Right lobe of liver (tissue), 6 donors: ENCODE measurements at regions not wholly inside any gene's neighbourhood (a gene's known extent, or its start where the extent isn't known, plus 50 kb on each side); places are given as distances from the start of the nearest gene placed in this dataset.

Experiments
- ATAC-seq, 4 donors: fragments of 200-7000 bp; cut with Tn5 transposase; one replicate each; pipeline ENCODE4 v1.9.1; 2020; ENCODE audit warnings: mild to moderate bottlenecking in 4 of 4, moderate library complexity in 4 of 4
- DNase-seq, 3 donors: peaks; one replicate each; pipeline ENCODE4 v3.0.0-alpha.2; 2020
- H3K27ac ChIP-seq, 3 donors: fragments of 200-600 bp; one replicate each; pipeline ENCODE4 v1.8.0; 2022
- H3K27me3 ChIP-seq, 2 donors: fragments of 200-600 bp; one replicate each; pipeline ENCODE4 v1.8.0; 2022
- H3K36me3 ChIP-seq, 4 donors: fragments of 200-600 bp; sonication (generic) in 1 of 4; one replicate each; pipeline versions ENCODE4 v1.5.1 to v1.8.0; 2017 to 2022; ENCODE audit warnings: control low read depth in 1 of 4
- H3K4me1 ChIP-seq, 4 donors: fragments of 200-600 bp; sonication (generic) in 1 of 4; one replicate each; pipeline versions ENCODE4 v1.5.1 to v1.8.0; 2017 to 2022; ENCODE audit warnings: control low read depth in 1 of 4
- H3K4me3 ChIP-seq, 3 donors: fragments of 200-600 bp; one replicate each; pipeline ENCODE4 v1.8.0; 2022
- H3K9me3 ChIP-seq, 4 donors: fragments of 200-600 bp; sonication (generic) in 1 of 4; one replicate each; pipeline versions ENCODE4 v1.5.1 to v1.8.0; 2017 to 2022; ENCODE audit warnings: control low read depth in 1 of 4
- POLR2A ChIP-seq: fragments of 450-650 bp; IDR thresholded peaks from one replicate; pipeline ENCODE4 v1.6.1; 2017; ENCODE audit warnings: antibody characterized with exemption, mild to moderate bottlenecking
- WGBS: methylation state at CpG from one replicate; pipeline ENCODE4 v1.1.6; 2018; ENCODE audit warnings: low coverage, low lambda C conversion rate; ENCODE audit not compliant: insufficient coverage; ENCODE audit errors: missing lambda C conversion rate; 5-methylcytosine and 5-hydroxymethylcytosine counted together
- intact Hi-C, 2 donors: fragments of 100-400 bp; cut with DNase I; formaldehyde crosslinking; loops; one replicate each; pipeline versions ENCODE4 v1.11.2 to v1.14.1; 2022
- TF ChIP-seq, protein P1 (sequence below), 4 donors: fragments of 200-600 bp in 3 of 4; fragments of 450-650 bp in 1 of 4; IDR thresholded peaks; one replicate each; pipeline versions ENCODE4 v1.5.1 to v1.8.0; 2016 to 2022; ENCODE audit warnings: antibody characterized with exemption in 4 of 4, mild to moderate bottlenecking in 2 of 4
- donor health status: DM: no; HTN: yes; CAD: no.
- donor health status: DM: no; HTN: no; CAD: no.
- donor health status: DM: no; HTN: no; CAD: no.
- donor health status: DM: no; HTN: yes; CAD: no.
- donor health status: DM: no; HTN: yes; CAD: no.

DNA sequence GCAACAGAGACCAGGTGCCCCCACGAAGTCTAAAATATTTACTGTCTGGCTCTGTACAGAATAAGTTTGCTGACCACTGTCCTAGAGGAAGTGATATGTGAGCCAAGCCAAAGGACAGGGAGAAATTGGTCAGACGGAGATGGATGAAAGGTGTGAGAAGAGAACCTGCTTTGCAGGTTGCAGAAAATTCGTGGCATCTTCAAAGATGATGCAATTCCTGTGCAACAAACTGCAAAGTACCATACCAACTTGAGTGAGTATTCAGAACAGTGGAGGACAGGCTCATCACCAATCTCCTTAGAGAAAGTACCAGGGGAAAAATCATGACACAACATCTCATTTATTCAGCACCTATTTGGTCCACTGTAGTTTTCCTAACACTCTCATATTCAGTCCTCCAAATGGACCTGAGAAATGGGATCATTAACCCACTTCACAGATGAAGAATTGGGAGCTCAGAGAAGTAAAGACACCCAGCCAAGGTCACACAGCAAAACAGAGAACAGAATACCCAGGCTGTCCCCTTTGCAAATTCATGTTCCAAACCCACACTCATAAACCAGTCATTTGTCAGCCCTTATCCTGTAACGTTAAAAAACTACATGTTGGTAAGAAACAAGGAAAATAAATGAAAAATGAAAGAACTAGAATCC, 536.8 kb downstream of the MIAT start:
- H3K27ac ChIP-seq = no peak overlapping the region
- no peak for DNase-seq
- intact Hi-C loops = no loop called here

DNA sequence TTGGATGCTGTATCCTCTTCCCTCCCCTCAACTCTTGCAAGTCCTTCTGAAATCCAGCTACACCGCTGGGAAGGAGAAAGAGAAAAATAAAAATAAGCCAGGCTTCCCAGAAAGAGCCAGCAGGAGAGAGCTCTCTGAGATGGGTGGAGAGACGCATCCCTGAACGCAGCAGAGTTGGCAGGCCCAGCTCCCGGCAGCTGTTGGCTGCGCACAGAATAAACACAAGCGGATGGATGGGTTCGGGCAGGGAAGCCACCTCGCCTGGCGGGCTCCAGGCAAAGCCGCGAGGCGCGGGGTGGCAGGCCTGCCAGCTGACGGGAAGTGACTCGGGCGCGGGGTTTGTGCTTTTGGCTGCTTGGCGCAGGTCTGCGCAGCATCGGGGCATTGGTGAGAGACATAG, 537.7 kb downstream of the MIAT start:
- Histone ChIP-seq H3K27me3 (no peaks in the 10 kb centered on the region), H3K4me3 (no peak overlapping the region), H3K9me3 (peaks cover 0 to 7% (median 0%) of the 10 kb centered on the region in 4 donors), H3K36me3 (no peaks in the 10 kb centered on the region), H3K27ac (no peak overlapping the region), H3K4me1 (no peaks in the 10 kb centered on the region)
- TF ChIP-seq, protein P1, sequence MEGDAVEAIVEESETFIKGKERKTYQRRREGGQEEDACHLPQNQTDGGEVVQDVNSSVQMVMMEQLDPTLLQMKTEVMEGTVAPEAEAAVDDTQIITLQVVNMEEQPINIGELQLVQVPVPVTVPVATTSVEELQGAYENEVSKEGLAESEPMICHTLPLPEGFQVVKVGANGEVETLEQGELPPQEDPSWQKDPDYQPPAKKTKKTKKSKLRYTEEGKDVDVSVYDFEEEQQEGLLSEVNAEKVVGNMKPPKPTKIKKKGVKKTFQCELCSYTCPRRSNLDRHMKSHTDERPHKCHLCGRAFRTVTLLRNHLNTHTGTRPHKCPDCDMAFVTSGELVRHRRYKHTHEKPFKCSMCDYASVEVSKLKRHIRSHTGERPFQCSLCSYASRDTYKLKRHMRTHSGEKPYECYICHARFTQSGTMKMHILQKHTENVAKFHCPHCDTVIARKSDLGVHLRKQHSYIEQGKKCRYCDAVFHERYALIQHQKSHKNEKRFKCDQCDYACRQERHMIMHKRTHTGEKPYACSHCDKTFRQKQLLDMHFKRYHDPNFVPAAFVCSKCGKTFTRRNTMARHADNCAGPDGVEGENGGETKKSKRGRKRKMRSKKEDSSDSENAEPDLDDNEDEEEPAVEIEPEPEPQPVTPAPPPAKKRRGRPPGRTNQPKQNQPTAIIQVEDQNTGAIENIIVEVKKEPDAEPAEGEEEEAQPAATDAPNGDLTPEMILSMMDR (IDR thresholded peaks at IDR 0.05) = no peak
- TF ChIP-seq POLR2A = no peak
- 58% methylated on average over 3 of the region's 20 CpGs for WGBS
- intact Hi-C loops = no loop called here
- ATAC-seq (no peak), DNase-seq (no peak)

More for the DNA sequence above, 536.8 kb downstream of the MIAT start:
- TF ChIP-seq, protein P1 (IDR thresholded peaks at IDR 0.05) = no peak
- no peak for TF ChIP-seq POLR2A
- no peak overlapping the region for H3K4me3 ChIP-seq
- H3K27me3 ChIP-seq = no peaks in the 10 kb centered on the region
- H3K4me1 ChIP-seq = no peaks in the 10 kb centered on the region
- 30% methylated on average over 4 of the region's 4 CpGs for WGBS
- peaks cover 0 to 7% (median 0%) of the 10 kb centered on the region in 4 donors for H3K9me3 ChIP-seq
- H3K36me3 ChIP-seq = no peaks in the 10 kb centered on the region
- ATAC-seq = no peak

DNA sequence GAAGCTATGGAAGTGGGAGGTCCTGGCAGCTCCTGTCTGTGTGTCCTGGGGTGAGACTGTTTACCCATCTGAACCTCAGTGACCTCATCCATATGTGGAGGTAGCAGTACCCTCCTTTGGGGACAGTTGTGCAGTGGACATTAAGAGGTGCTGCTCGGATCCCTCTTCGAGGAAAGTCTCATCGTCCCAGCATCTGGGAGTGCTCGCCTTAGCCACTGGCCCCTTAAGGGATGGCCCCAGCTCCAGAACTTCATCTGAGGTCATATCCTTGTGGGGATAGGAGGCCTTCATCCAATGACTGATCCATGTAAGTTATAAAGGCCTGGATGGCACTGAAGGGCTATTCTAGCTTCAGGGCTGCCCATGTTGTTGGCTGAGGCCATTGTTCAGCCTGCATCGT, 538.1 kb downstream of the MIAT start:
- peaks cover 0 to 7% (median 0%) of the 10 kb centered on the region in 4 donors for H3K9me3 ChIP-seq
- H3K27me3 ChIP-seq = no peaks in the 10 kb centered on the region
- H3K4me1 ChIP-seq = no peaks in the 10 kb centered on the region
- DNase-seq (no peak), ATAC-seq (no peak)
- TF ChIP-seq POLR2A = no peak
- TF ChIP-seq, protein P1 (IDR thresholded peaks at IDR 0.05) = no peak
- no CpG with 5 or more reads among the region's 5 CpGs for WGBS
- H3K36me3 ChIP-seq = no peaks in the 10 kb centered on the region
- no peak overlapping the region for H3K4me3 ChIP-seq
- intact Hi-C loops = no loop called here
- no peak overlapping the region for H3K27ac ChIP-seq

DNA sequence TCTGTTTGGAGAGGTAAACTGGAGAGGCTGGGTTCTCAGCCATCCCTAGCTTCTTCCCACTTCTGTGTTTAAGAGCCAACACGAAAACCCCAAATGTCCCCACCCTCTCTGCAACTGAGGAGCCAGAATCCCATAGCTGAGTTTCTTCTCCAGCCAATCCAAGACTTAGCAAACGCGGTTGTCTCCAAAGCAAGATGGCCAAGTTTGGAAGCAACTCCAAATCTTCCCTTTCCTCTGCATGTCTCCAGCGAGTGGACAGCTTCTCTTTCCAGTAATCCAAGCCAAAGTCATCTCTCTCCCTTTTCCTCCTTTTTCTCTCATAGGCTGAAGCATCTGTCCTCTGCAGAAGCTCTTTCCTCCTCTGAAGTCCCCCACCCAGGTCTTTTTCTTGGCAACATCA, 539.2 kb downstream of the MIAT start:
- no peak for DNase-seq
- Histone ChIP-seq H3K27ac (no peak overlapping the region), H3K4me3 (no peak overlapping the region), H3K4me1 (no peaks in the 10 kb centered on the region), H3K36me3 (no peaks in the 10 kb centered on the region), H3K9me3 (peaks cover 0 to 1% (median 0%) of the 10 kb centered on the region in 4 donors), H3K27me3 (no peaks in the 10 kb centered on the region)
- 80% methylated on average over 3 of the region's 4 CpGs for WGBS
- no peak for ATAC-seq
- TF ChIP-seq, protein P1 (IDR thresholded peaks at IDR 0.05) = no peak
- no peak for TF ChIP-seq POLR2A
- intact Hi-C loops = no loop called here
